B cell (primary cell): ENCODE measurements at regions not wholly inside any gene's neighbourhood (a gene's known extent, or its start where the extent isn't known, plus 50 kb on each side); places are given as distances from the start of the nearest gene placed in this dataset.

Experiments
- ATAC-seq: fragments of 200-7000 bp; cut with Tn5 transposase; one replicate; pipeline ENCODE4 v1.10.0; 2021; ENCODE audit warnings: low read depth, mild to moderate bottlenecking, moderate number of reproducible peaks, moderate library complexity
- CTCF ChIA-PET: fragments of 350-600 bp; sonication (Branson Sonifier 250); formaldehyde crosslinking; loops from one replicate; lab custom pipeline; 2021; ENCODE audit warnings: antibody characterized with exemption, inconsistent platforms; lab: Charles Lee
- POLR2A ChIA-PET: fragments of 350-600 bp; sonication (Branson Sonifier 250); formaldehyde crosslinking; loops from one replicate; lab custom pipeline; 2021; ENCODE audit warnings: antibody characterized with exemption; lab: Charles Lee
- DNase-seq: peaks from one replicate; pipeline ENCODE4 v3.0.0; 2013
- H2AFZ ChIP-seq: 2 replicates; pipeline ENCODE4 v1.6.1; 2012; ENCODE audit warnings: mild to moderate bottlenecking, low read depth, low read length; ENCODE audit not compliant: insufficient read depth, poor library complexity, severe bottlenecking
- H3K27ac ChIP-seq, 2 donors: 1 replicate in 1 of 2; 2 replicates in 1 of 2; pipeline ENCODE4 v1.5.1; 2012 to 2013; ENCODE audit warnings: low read length in 2 of 2, mild to moderate bottlenecking in 2 of 2, moderate library complexity in 1 of 2
- H3K27me3 ChIP-seq, 4 experiments: fragments of 200-600 bp in 1 of 4; sonication (generic) in 1 of 4; replicated peaks in 1 of 4; 1 replicate in 2 of 4; 2 replicates in 2 of 4; pipeline versions ENCODE4 v1.6.1 to v1.7.0; 2013 to 2016; ENCODE audit warnings: low read length in 3 of 4, mild to moderate bottlenecking in 2 of 4, mixed read lengths in 1 of 4, moderate library complexity in 1 of 4; ENCODE audit not compliant: insufficient read depth in 4 of 4, control insufficient read depth in 3 of 4; ENCODE audit errors: control extremely low read depth in 1 of 4
- H3K36me3 ChIP-seq, 2 experiments: replicated peaks in 1 of 2; 1 replicate in 1 of 2; 2 replicates in 1 of 2; pipeline versions ENCODE4 v1.6.1 to v1.7.1; 2013; ENCODE audit warnings: low read length in 1 of 2; ENCODE audit not compliant: insufficient read depth in 2 of 2, control insufficient read depth in 1 of 2; ENCODE audit errors: control extremely low read depth in 1 of 2, extremely low read depth in 1 of 2
- H3K4me1 ChIP-seq, 2 donors: fragments of 200-600 bp in 1 of 2; sonication (generic) in 1 of 2; 1 replicate in 1 of 2; 2 replicates in 1 of 2; pipeline versions ENCODE4 v1.5.1 to v1.6.1; 2013 to 2017; ENCODE audit warnings: low read length in 2 of 2; ENCODE audit not compliant: control insufficient read depth in 2 of 2, insufficient read depth in 2 of 2
- H3K4me2 ChIP-seq: replicated peaks from 2 replicates; pipeline ENCODE3; 2012; ENCODE audit warnings: mild to moderate bottlenecking, low read depth, low read length; ENCODE audit not compliant: poor library complexity, severe bottlenecking
- H3K4me3 ChIP-seq, 5 experiments: fragments of 200-600 bp in 1 of 5; sonication (generic) in 1 of 5; 1 replicate in 3 of 5; 2 replicates in 2 of 5; pipeline versions ENCODE4 v1.5.1 to v1.7.0; 2011 to 2016; ENCODE audit warnings: low read length in 4 of 5, mild to moderate bottlenecking in 4 of 5, low read depth in 2 of 5, control low read depth in 1 of 5, moderate library complexity in 1 of 5; ENCODE audit not compliant: insufficient read depth in 1 of 5; ENCODE audit errors: control extremely low read depth in 1 of 5, extremely low read depth in 1 of 5
- H3K79me2 ChIP-seq: fragments of 200-600 bp; sonication (generic); one replicate; pipeline ENCODE4 v1.6.0; 2016; ENCODE audit warnings: low read length; ENCODE audit not compliant: control insufficient read depth, insufficient read depth
- H3K9ac ChIP-seq: fragments of 200-600 bp; sonication (generic); 2 replicates; pipeline ENCODE4 v1.6.1; 2017; ENCODE audit warnings: mild to moderate bottlenecking, low read length, moderate library complexity
- H3K9me3 ChIP-seq, 3 donors: one replicate each; pipeline versions ENCODE4 v1.6.1 to v1.7.1; 2013; ENCODE audit warnings: low read length in 2 of 3; ENCODE audit not compliant: control insufficient read depth in 2 of 3, insufficient read depth in 1 of 3; ENCODE audit errors: control extremely low read depth in 1 of 3
- H4K20me1 ChIP-seq: 2 replicates; pipeline ENCODE4 v1.6.0; 2012; ENCODE audit warnings: mild to moderate bottlenecking, low read length; ENCODE audit not compliant: insufficient read depth, control insufficient read depth, poor library complexity, severe bottlenecking
- H3K27ac Mint-ChIP-seq: one replicate; pipeline ENCODE4 v1.8.0; 2021; ENCODE audit warnings: mixed read lengths
- H3K27me3 Mint-ChIP-seq: one replicate; pipeline ENCODE4 v1.8.0; 2021; ENCODE audit warnings: mixed read lengths
- H3K4me1 Mint-ChIP-seq: one replicate; pipeline ENCODE4 v1.8.0; 2021; ENCODE audit warnings: mixed read lengths
- H3K4me3 Mint-ChIP-seq: one replicate; pipeline ENCODE4 v1.8.0; 2021; ENCODE audit warnings: mixed read lengths
- H3K9me3 Mint-ChIP-seq: one replicate; pipeline ENCODE4 v1.8.0; 2022; ENCODE audit warnings: mixed read lengths; ENCODE audit not compliant: insufficient read depth
- EZH2 ChIP-seq: IDR thresholded peaks from 2 replicates; pipeline ENCODE4 v1.6.1; 2012; ENCODE audit warnings: borderline replicate concordance, low read depth, mild to moderate bottlenecking, moderate library complexity, low read length; ENCODE audit not compliant: insufficient read depth, poor library complexity, severe bottlenecking
- WGBS: methylation state at CpG from one replicate; pipeline ENCODE4 v1.1.5; 2013; ENCODE audit warnings: missing lambda C conversion rate; ENCODE audit not compliant: insufficient coverage; 5-methylcytosine and 5-hydroxymethylcytosine counted together
- intact Hi-C: fragments of 100-400 bp; cut with micrococcal nuclease; formaldehyde crosslinking; loops from one replicate; pipeline ENCODE4 v1.10.0; 2022
- TF ChIP-seq, protein P1 (sequence below): fragments of 200-600 bp; IDR thresholded peaks from one replicate; pipeline ENCODE4 v1.8.0; 2022; ENCODE audit warnings: antibody characterized with exemption, mild to moderate bottlenecking

DNA sequence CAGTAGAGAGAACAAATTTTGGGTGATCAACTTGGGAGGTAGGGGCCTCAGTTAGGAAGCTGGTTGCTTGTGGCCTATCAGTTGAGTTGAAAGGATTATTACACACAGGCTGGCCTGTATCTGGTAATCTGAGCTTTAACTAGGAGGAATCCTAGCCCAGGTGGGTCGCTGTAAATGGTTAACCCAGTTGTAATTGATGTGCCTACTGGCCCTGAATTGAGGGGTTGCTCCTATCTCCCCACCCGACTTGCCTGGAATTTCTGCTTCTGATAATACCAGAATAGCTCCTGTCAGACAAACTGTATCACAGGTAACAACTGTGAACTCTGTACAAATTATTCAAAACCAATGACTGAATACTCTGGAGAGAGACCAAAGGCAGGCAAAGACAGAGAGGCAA, 210.4 kb upstream of the RUNX1 start:
- Histone ChIP-seq H3K4me3 (no peak overlapping the region), H3K36me3 (no peaks in the 10 kb centered on the region), H3K4me2 (no peak overlapping the region), H3K27me3 (no peaks in the 10 kb centered on the region), H4K20me1 (no peaks in the 10 kb centered on the region), H3K27ac (no peak overlapping the region), H3K9ac (no peak overlapping the region), H3K9me3 (peaks cover 0 to 3% (median 0%) of the 10 kb centered on the region in 3 donors), H2AFZ (no peak overlapping the region), H3K79me2 (no peaks in the 10 kb centered on the region), H3K4me1 (no peaks in the 10 kb centered on the region)
- H3K27me3 Mint-ChIP-seq: peaks cover 14% of the 10 kb centered on the region
- no peak overlapping the region for H3K4me3 Mint-ChIP-seq
- no peaks in the 10 kb centered on the region for H3K9me3 Mint-ChIP-seq
- CTCF ChIA-PET: no interaction called here
- H3K4me1 Mint-ChIP-seq: no peaks in the 10 kb centered on the region
- intact Hi-C loops: no loop called here
- no peak for DNase-seq
- no peak overlapping the region for H3K27ac Mint-ChIP-seq
- WGBS: 100% methylated on average over 2 of the region's 2 CpGs
- no peak for ATAC-seq
- TF ChIP-seq EZH2: no peak
- TF ChIP-seq, protein P1, sequence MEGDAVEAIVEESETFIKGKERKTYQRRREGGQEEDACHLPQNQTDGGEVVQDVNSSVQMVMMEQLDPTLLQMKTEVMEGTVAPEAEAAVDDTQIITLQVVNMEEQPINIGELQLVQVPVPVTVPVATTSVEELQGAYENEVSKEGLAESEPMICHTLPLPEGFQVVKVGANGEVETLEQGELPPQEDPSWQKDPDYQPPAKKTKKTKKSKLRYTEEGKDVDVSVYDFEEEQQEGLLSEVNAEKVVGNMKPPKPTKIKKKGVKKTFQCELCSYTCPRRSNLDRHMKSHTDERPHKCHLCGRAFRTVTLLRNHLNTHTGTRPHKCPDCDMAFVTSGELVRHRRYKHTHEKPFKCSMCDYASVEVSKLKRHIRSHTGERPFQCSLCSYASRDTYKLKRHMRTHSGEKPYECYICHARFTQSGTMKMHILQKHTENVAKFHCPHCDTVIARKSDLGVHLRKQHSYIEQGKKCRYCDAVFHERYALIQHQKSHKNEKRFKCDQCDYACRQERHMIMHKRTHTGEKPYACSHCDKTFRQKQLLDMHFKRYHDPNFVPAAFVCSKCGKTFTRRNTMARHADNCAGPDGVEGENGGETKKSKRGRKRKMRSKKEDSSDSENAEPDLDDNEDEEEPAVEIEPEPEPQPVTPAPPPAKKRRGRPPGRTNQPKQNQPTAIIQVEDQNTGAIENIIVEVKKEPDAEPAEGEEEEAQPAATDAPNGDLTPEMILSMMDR: no peak
- POLR2A ChIA-PET: no interaction called here

DNA sequence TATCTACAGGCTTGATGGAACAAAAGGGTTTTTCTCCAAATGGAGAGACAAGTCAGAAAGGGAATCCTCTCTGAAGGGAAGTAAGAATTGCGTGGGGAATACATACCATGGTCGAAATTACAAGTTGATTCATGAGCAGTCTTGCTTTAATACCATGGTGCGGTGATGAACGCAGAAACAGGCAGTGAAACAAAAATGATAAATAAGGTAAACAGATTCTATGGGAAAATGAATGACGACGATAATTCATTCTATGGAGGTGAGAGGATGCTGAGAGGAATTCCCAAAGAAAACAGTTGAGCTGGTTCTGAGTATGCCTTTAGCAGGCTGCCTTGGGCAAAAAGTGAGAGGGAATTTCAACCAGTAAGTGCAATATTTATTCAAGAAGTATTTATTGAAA, 209.4 kb upstream of the RUNX1 start:
- no peak overlapping the region for H3K27ac Mint-ChIP-seq
- 97% methylated on average over 6 of the region's 6 CpGs for WGBS

More for the DNA sequence above, 209.4 kb upstream of the RUNX1 start:
- Histone ChIP-seq H3K36me3 (no peaks in the 10 kb centered on the region), H3K27ac (no peak overlapping the region), H3K27me3 (no peaks in the 10 kb centered on the region), H3K4me3 (no peak overlapping the region), H3K4me1 (no peaks in the 10 kb centered on the region), H3K79me2 (no peaks in the 10 kb centered on the region), H3K9ac (no peak overlapping the region), H3K9me3 (peaks cover 0 to 3% (median 0%) of the 10 kb centered on the region in 3 donors), H2AFZ (no peak overlapping the region), H4K20me1 (no peaks in the 10 kb centered on the region), H3K4me2 (no peak overlapping the region)
- POLR2A ChIA-PET: no interaction called here
- DNase-seq: no peak
- TF ChIP-seq, protein P1: no peak
- no peak for TF ChIP-seq EZH2
- Mint-ChIP-seq H3K4me3 (no peak overlapping the region), H3K4me1 (no peaks in the 10 kb centered on the region), H3K27me3 (peaks cover 14% of the 10 kb centered on the region), H3K9me3 (no peaks in the 10 kb centered on the region)
- intact Hi-C loops: no loop called here
- no peak for ATAC-seq
- CTCF ChIA-PET: no interaction called here
